Upper lobe of left lung (tissue), 6 donors: ENCODE measurements at regions not wholly inside any gene's neighbourhood (a gene's known extent, or its start where the extent isn't known, plus 50 kb on each side); places are given as distances from the start of the nearest gene placed in this dataset.
A peak's percentile ranks its signal among the peaks of the same experiment; 100 is the strongest.

ENCODE experiments used
- ATAC-seq, 2 donors: fragments of 200-7000 bp; cut with Tn5 transposase; one replicate each; pipeline ENCODE4 v1.9.1; 2022; ENCODE audit warnings: mild to moderate bottlenecking in 2 of 2, moderate library complexity in 2 of 2; ENCODE audit not compliant: low FRiP score in 2 of 2
- DNase-seq, 2 donors: peaks; one replicate each; pipeline ENCODE4 v3.0.0-alpha.2; 2019 to 2020
- H3K27ac ChIP-seq, 4 donors: fragments of 200-600 bp; sonication (generic); one replicate each; pipeline ENCODE4 v1.5.1; 2016 to 2019
- H3K27me3 ChIP-seq, 4 donors: fragments of 200-600 bp; sonication (generic); one replicate each; pipeline ENCODE4 v1.5.1; 2017 to 2019
- H3K36me3 ChIP-seq, 4 donors: fragments of 200-600 bp; sonication (generic); one replicate each; pipeline ENCODE4 v1.5.1; 2016 to 2019
- H3K4me1 ChIP-seq, 4 donors: fragments of 200-600 bp; sonication (generic); one replicate each; pipeline ENCODE4 v1.5.1; 2018 to 2019
- H3K4me3 ChIP-seq, 4 donors: fragments of 200-600 bp; sonication (generic); one replicate each; pipeline ENCODE4 v1.5.1; 2017 to 2019; ENCODE audit warnings: mild to moderate bottlenecking in 2 of 4, moderate library complexity in 1 of 4
- H3K9me3 ChIP-seq, 4 donors: fragments of 200-600 bp; sonication (generic); one replicate each; pipeline ENCODE4 v1.5.1; 2018 to 2019
- CTCF ChIP-seq, 6 experiments: fragments of 450-650 bp in 4 of 6; fragments of 200-600 bp in 2 of 6; sonication (generic) in 2 of 6; IDR thresholded peaks; one replicate each; pipeline ENCODE4 v1.5.1; 2016 to 2019; ENCODE audit warnings: antibody characterized with exemption in 6 of 6
- EP300 ChIP-seq, 4 donors: sonication (generic); formaldehyde crosslinking; IDR thresholded peaks; one replicate each; pipeline ENCODE4 v1.5.1; 2017; ENCODE audit warnings: antibody characterized with exemption in 4 of 4, control low read depth in 2 of 4
- POLR2A ChIP-seq, 4 donors: fragments of 450-650 bp; IDR thresholded peaks; one replicate each; pipeline ENCODE4 v1.5.1; 2016 to 2017; ENCODE audit warnings: antibody characterized with exemption in 4 of 4, mild to moderate bottlenecking in 2 of 4
- POLR2AphosphoS5 ChIP-seq, 2 donors: sonication (generic); formaldehyde crosslinking; IDR thresholded peaks; one replicate each; pipeline ENCODE4 v1.5.1; 2017; ENCODE audit warnings: antibody characterized with exemption in 2 of 2
- WGBS, 2 donors: methylation state at CpG; one replicate each; pipeline ENCODE4 v1.1.5; 2017 to 2018; 5-methylcytosine and 5-hydroxymethylcytosine counted together
- donor health status: DM: no; HTN: no; CAD: no; lungs with moderate emphysema.
- donor health status: DM: no; HTN: yes; CAD: no; lungs with severe emphysema.

DNA sequence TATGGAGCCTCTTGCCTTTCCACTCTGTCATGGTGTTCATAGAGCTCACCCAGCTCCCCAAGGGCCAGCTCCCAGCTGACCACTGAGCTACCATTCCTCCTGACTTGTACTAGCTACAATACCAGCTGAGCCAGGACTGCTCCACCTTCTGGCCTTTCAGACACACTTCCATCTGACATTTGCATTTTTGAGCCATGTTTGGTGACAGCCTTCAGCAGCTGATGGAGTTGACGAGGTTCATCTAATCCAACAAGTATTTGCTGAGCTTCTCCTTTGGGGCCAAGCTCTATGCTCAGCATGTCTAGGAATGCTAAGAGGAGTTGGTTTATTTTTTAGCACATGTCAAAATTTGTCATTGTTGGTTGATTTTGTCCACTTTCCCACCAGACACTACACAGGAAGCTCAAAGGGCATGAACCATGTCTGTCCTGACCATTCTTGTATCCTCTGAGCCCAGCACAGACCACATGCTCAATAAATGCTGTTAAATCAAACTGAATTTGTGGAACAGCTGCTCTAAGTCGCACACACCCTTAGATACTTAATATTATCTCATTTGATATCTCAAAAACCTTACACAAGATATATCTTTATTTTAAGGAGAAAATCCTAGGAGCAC, 142.6 kb upstream of the PPARGC1A start:
- ATAC-seq = peak; percentile 41 to 77
- no peak for DNase-seq
- TF ChIP-seq EP300 (IDR thresholded peaks at IDR 0.05) (no peak), CTCF (IDR thresholded peaks at IDR 0.05) (peak in 1 of 6 experiments; percentile 5), POLR2AphosphoS5 (IDR thresholded peaks at IDR 0.05) (no peak), POLR2A (IDR thresholded peaks at IDR 0.05) (no peak)
- Histone ChIP-seq H3K4me3 (no peak overlapping the region), H3K27ac (no peak overlapping the region), H3K4me1 (no peaks in the 10 kb centered on the region), H3K27me3 (no peaks in the 10 kb centered on the region), H3K36me3 (no peaks in the 10 kb centered on the region), H3K9me3 (no peaks in the 10 kb centered on the region)
- 62 to 72% methylated on average over 2 of the region's 2 CpGs for WGBS, 2 donors

DNA sequence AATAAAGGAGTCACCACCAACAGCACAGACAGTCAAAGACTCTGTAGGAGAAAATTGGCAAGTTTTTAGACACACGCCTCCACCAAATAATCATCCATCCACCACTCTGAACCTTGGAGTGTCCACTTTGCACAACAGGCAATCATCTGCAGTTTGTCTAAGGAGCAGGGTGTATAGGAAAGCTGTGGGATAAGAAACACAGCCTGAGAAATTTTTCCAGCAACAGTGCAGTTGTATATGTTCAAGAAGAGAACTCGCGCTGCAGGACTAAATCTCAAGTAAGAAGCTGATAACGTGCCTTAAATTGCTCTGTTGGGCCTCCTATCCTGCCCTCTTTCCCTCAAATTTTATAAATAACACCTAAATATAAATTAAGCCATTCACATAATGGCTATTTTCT, 136.7 kb upstream of the PPARGC1A start:
- H3K9me3 ChIP-seq = no peaks in the 10 kb centered on the region
- H3K4me1 ChIP-seq = peaks cover 0 to 7% (median 0%) of the 10 kb centered on the region in 4 donors
- 76 to 89% methylated on average over 4 of the region's 4 CpGs for WGBS, 2 donors
- no peaks in the 10 kb centered on the region for H3K36me3 ChIP-seq
- no peak overlapping the region for H3K27ac ChIP-seq
- TF ChIP-seq POLR2A (IDR thresholded peaks at IDR 0.05) (no peak), POLR2AphosphoS5 (IDR thresholded peaks at IDR 0.05) (no peak), CTCF (IDR thresholded peaks at IDR 0.05) (no peak), EP300 (IDR thresholded peaks at IDR 0.05) (no peak)
- DNase-seq (no peak), ATAC-seq (no peak)
- no peaks in the 10 kb centered on the region for H3K27me3 ChIP-seq
- no peak overlapping the region for H3K4me3 ChIP-seq

DNA sequence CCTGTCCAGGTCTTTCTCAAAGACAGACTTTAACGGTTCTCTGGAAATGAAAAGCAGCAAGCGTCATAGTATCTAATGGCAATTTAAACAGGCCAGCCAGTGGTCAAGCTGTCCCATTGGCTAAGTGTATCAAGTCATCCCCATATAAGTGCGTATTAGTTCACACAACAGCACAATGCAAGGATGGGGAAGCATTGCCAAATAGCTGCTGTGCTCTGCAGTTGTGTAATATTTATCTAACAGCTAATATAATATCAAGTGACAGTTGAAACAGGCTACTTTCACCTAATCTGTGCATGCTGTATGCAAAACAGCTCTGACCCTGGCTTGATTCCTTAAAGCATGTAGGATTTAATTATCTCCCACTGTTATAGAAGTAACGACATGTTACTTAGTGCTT, 134.8 kb upstream of the PPARGC1A start:
- ATAC-seq = peak in 1 of 2 donors; percentile 30

GRCh38 chr4:24024157-24024556, 134.3 kb upstream of the PPARGC1A start:
- no peak for DNase-seq
- Histone ChIP-seq H3K27me3 (no peaks in the 10 kb centered on the region), H3K36me3 (no peaks in the 10 kb centered on the region), H3K9me3 (no peaks in the 10 kb centered on the region), H3K4me1 (peaks cover 0 to 7% (median 0%) of the 10 kb centered on the region in 4 donors), H3K27ac (no peak overlapping the region), H3K4me3 (no peak overlapping the region)
- 59 to 71% methylated on average over 4 of the region's 4 CpGs for WGBS, 2 donors
- peak in 1 of 2 donors; percentile 18 for ATAC-seq
- TF ChIP-seq POLR2AphosphoS5 (IDR thresholded peaks at IDR 0.05) (no peak), CTCF (IDR thresholded peaks at IDR 0.05) (no peak), POLR2A (IDR thresholded peaks at IDR 0.05) (no peak), EP300 (IDR thresholded peaks at IDR 0.05) (no peak)

More for the DNA sequence above, 134.8 kb upstream of the PPARGC1A start:
- peaks cover 0 to 7% (median 0%) of the 10 kb centered on the region in 4 donors for H3K4me1 ChIP-seq
- peak in 1 of 2 donors; percentile 44 for DNase-seq
- 59 to 62% methylated on average over 4 of the region's 4 CpGs for WGBS, 2 donors
- H3K4me3 ChIP-seq = no peak overlapping the region
- H3K27me3 ChIP-seq = no peaks in the 10 kb centered on the region
- no peak overlapping the region for H3K27ac ChIP-seq
- H3K36me3 ChIP-seq = no peaks in the 10 kb centered on the region
- no peaks in the 10 kb centered on the region for H3K9me3 ChIP-seq
- TF ChIP-seq CTCF (IDR thresholded peaks at IDR 0.05) = no peak
- TF ChIP-seq EP300 (IDR thresholded peaks at IDR 0.05) = peak in 1 of 4 donors; percentile 6

DNA sequence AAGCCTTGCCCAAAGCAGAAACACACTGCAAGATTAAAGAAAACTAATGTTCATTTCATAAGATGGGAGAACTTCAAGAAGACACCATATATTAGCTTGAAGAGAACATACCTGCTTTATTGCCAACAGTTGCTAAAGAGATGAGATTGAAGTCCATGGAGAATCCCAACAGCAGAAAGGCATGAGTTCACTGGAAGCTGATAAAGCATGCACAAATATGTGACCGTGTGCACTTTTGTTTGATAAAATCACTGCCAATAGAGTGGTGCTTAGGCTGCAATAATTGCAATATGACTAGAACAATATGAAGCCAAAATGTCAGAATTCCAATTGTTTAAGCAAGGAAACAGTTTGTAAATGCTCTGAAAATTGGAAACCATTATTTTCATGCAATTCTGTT, 125.9 kb upstream of the PPARGC1A start:
- no peaks in the 10 kb centered on the region for H3K4me1 ChIP-seq
- H3K36me3 ChIP-seq = no peaks in the 10 kb centered on the region
- no peak overlapping the region for H3K27ac ChIP-seq
- ATAC-seq (no peak), DNase-seq (no peak)
- WGBS, 2 donors = 77 to 82% methylated on average over 1 of the region's 1 CpG
- no peak for TF ChIP-seq EP300 (IDR thresholded peaks at IDR 0.05)
- TF ChIP-seq POLR2A (IDR thresholded peaks at IDR 0.05) = no peak
- TF ChIP-seq POLR2AphosphoS5 (IDR thresholded peaks at IDR 0.05) = no peak
- TF ChIP-seq CTCF (IDR thresholded peaks at IDR 0.05) = no peak
- no peak overlapping the region for H3K4me3 ChIP-seq
- H3K27me3 ChIP-seq = no peaks in the 10 kb centered on the region
- H3K9me3 ChIP-seq = no peaks in the 10 kb centered on the region
